Endothelial cell of umbilical vein (primary cell): ENCODE measurements at regions not wholly inside any gene's neighbourhood (a gene's known extent, or its start where the extent isn't known, plus 50 kb on each side); places are given as distances from the start of the nearest gene placed in this dataset.

Experiments used
- BruUV-seq: library from RNA; stranded (reverse); fragments of 400-500 nt; replicated peaks from 2 replicates; lab custom pipeline; 2021; lab: Mats Ljungman, UMichigan
- CTCF ChIA-PET: fragments of 300-600, 350-600 bp; sonication (Branson Sonifier 250); formaldehyde crosslinking; loops from one replicate; lab custom pipeline; 2021; ENCODE audit warnings: antibody characterized with exemption, inconsistent platforms; lab: Charles Lee
- POLR2A ChIA-PET: fragments of 300-600, 350-600 bp; sonication (Branson Sonifier 250); formaldehyde crosslinking; loops from one replicate; lab custom pipeline; 2021; ENCODE audit warnings: antibody characterized with exemption, inconsistent platforms; lab: Charles Lee
- DNase-seq: peaks from one replicate; pipeline ENCODE4 v3.0.0-alpha.2; 2011; ENCODE audit warnings: low read depth, low spot score
- FAIRE-seq: peaks from 2 replicates; lab custom pipeline; 2011; peaks lifted over from hg19 to GRCh38; lab: Jason Lieb, UNC
- H2AFZ ChIP-seq: 2 replicates; pipeline ENCODE4 v1.6.0; 2012; ENCODE audit warnings: low read depth, low read length, control low read depth, inconsistent platforms
- H3K27ac ChIP-seq: 2 replicates; pipeline ENCODE4 v1.5.1; 2011; ENCODE audit warnings: low read depth, mild to moderate bottlenecking, control low read depth, low read length, moderate library complexity; ENCODE audit not compliant: insufficient read depth
- H3K27me3 ChIP-seq, 2 experiments: 2 replicates each; pipeline versions ENCODE4 v1.6.0 to v1.6.1; 2011; ENCODE audit warnings: low read length in 2 of 2, mixed read lengths in 1 of 2; ENCODE audit not compliant: control insufficient read depth in 2 of 2, insufficient read depth in 2 of 2
- H3K36me3 ChIP-seq, 2 experiments: 2 replicates in 1 of 2; 3 replicates in 1 of 2; pipeline ENCODE4 v1.5.1; 2011; ENCODE audit warnings: low read length in 2 of 2, mild to moderate bottlenecking in 1 of 2, moderate library complexity in 1 of 2; ENCODE audit not compliant: control insufficient read depth in 2 of 2, insufficient read depth in 2 of 2; ENCODE audit errors: extremely low read depth in 1 of 2
- H3K4me1 ChIP-seq: 3 replicates; pipeline ENCODE4 v1.5.1; 2011; ENCODE audit warnings: mild to moderate bottlenecking, low read length; ENCODE audit not compliant: control insufficient read depth, insufficient read depth; ENCODE audit errors: extremely low read depth
- H3K4me2 ChIP-seq: 2 replicates; pipeline ENCODE4 v1.6.1; 2011; ENCODE audit warnings: low read length, control low read depth, mixed read lengths; ENCODE audit not compliant: insufficient read depth
- H3K4me3 ChIP-seq, 3 experiments: fragments of 200-600 bp in 1 of 3; sonication (generic), shearing (Covaris generic) in 1 of 3; replicated peaks in 1 of 3; 2 replicates each; pipeline ENCODE4 v1.5.1; 2011 to 2016; ENCODE audit warnings: control low read depth in 3 of 3, low read length in 3 of 3, mild to moderate bottlenecking in 2 of 3, inconsistent platforms in 1 of 3, low read depth in 1 of 3, moderate library complexity in 1 of 3; ENCODE audit not compliant: insufficient read depth in 1 of 3
- H3K79me2 ChIP-seq: 2 replicates; pipeline ENCODE4 v1.6.0; 2012; ENCODE audit warnings: low read length, inconsistent platforms; ENCODE audit not compliant: control insufficient read depth, insufficient read depth
- H3K9ac ChIP-seq: replicated peaks from 2 replicates; pipeline ENCODE3; 2011; ENCODE audit warnings: low read length, control low read depth; ENCODE audit not compliant: insufficient read depth; ENCODE audit errors: extremely low read depth
- H3K9me1 ChIP-seq: replicated peaks from 3 replicates; pipeline ENCODE4 v1.6.0; 2011; ENCODE audit warnings: mild to moderate bottlenecking, low read length; ENCODE audit not compliant: control insufficient read depth, insufficient read depth; ENCODE audit errors: extremely low read depth
- H3K9me3 ChIP-seq: replicated peaks from 2 replicates; pipeline ENCODE4 v1.5.1; 2012; ENCODE audit warnings: low read length, inconsistent platforms; ENCODE audit not compliant: control insufficient read depth, insufficient read depth
- H4K20me1 ChIP-seq: replicated peaks from 2 replicates; pipeline ENCODE3; 2011; ENCODE audit warnings: mild to moderate bottlenecking, low read length; ENCODE audit not compliant: control insufficient read depth, insufficient read depth; ENCODE audit errors: extremely low read depth
- CTCF ChIP-seq, 2 donors: IDR thresholded peaks; 1 replicate in 1 of 2; 2 replicates in 1 of 2; pipeline ENCODE4 v1.5.1; 2011; ENCODE audit warnings: low read length in 2 of 2, mild to moderate bottlenecking in 2 of 2, moderate library complexity in 2 of 2, control low read depth in 1 of 2, inconsistent platforms in 1 of 2, low read depth in 1 of 2; ENCODE audit not compliant: insufficient read depth in 1 of 2; ENCODE audit errors: extremely low read depth in 1 of 2
- EZH2 ChIP-seq: IDR thresholded peaks from 2 replicates; pipeline ENCODE4 v1.6.1; 2012; ENCODE audit warnings: borderline replicate concordance, low read depth, mild to moderate bottlenecking, moderate library complexity, low read length, inconsistent platforms; ENCODE audit not compliant: severe bottlenecking
- FOS ChIP-seq: IDR thresholded peaks from 2 replicates; pipeline ENCODE4 v1.6.1; 2011; ENCODE audit warnings: mild to moderate bottlenecking, low read length, moderate library complexity, borderline replicate concordance; ENCODE audit not compliant: insufficient read depth
- GATA2 ChIP-seq: IDR thresholded peaks from 2 replicates; pipeline ENCODE4 v1.7.0; 2011; ENCODE audit warnings: low read depth, mild to moderate bottlenecking, moderate library complexity, mixed read lengths, low read length; ENCODE audit not compliant: insufficient read length, insufficient read depth
- JUN ChIP-seq: IDR thresholded peaks from 2 replicates; pipeline ENCODE4 v1.6.1; 2011; ENCODE audit warnings: borderline replicate concordance, low read depth; ENCODE audit not compliant: insufficient read length, insufficient read depth
- MAX ChIP-seq: IDR thresholded peaks from 2 replicates; pipeline ENCODE4 v1.6.1; 2011; ENCODE audit not compliant: insufficient read depth, insufficient read length
- MYC ChIP-seq: IDR thresholded peaks from one replicate; pipeline ENCODE4 v1.6.1; 2011; ENCODE audit warnings: mild to moderate bottlenecking, low read depth, low read length
- POLR2A ChIP-seq: IDR thresholded peaks from 2 replicates; pipeline ENCODE4 v1.6.1; 2012; ENCODE audit warnings: low read depth, mild to moderate bottlenecking, control low read depth, low read length
- POLR2AphosphoS5 ChIP-seq: IDR thresholded peaks from 2 replicates; pipeline ENCODE4 v1.6.1; 2012; ENCODE audit warnings: low read depth, mild to moderate bottlenecking, control low read depth, low read length, moderate library complexity; ENCODE audit not compliant: insufficient read depth
- dilution Hi-C: fragments of 300-500 bp; cut with MboI; formaldehyde crosslinking; loops from one replicate; pipeline ENCODE4 v1.15.0; 2019; ENCODE audit warnings: low sequenced_read_pairs; ENCODE audit not compliant: extremely low pct_ligation_motif_present
- intact Hi-C: fragments of 100-400 bp; cut with micrococcal nuclease; formaldehyde crosslinking; loops from one replicate; pipeline ENCODE4 v1.10.0; 2022

- Histone ChIP-seq H3K9me1 (no peaks in the 10 kb centered on the region), H3K27ac (no peak overlapping the region), H3K27me3 (no peaks in the 10 kb centered on the region), H3K79me2 (no peaks in the 10 kb centered on the region), H3K9me3 (no peaks in the 10 kb centered on the region), H2AFZ (no peak overlapping the region), H4K20me1 (no peaks in the 10 kb centered on the region), H3K9ac (no peak overlapping the region), H3K4me2 (no peak overlapping the region), H3K4me1 (no peaks in the 10 kb centered on the region), H3K4me3 (no peak overlapping the region), H3K36me3 (no peaks in the 10 kb centered on the region)
- TF ChIP-seq POLR2A (no peak), JUN (no peak), MAX (no peak), MYC (no peak), EZH2 (no peak), GATA2 (no peak), CTCF (IDR thresholded peaks at IDR 0.05; ENCODE audit: extremely low read depth in 1 of 2, insufficient read depth in 1 of 2, low read depth in 1 of 2, low read length in 2 of 2) (no peak), FOS (no peak), POLR2AphosphoS5 (no peak)
- FAIRE-seq (no peak), DNase-seq (no peak)
- intact Hi-C loops (no loop called here), dilution Hi-C loops (no loop called here)
- no TSS peak for BruUV-seq
- CTCF ChIA-PET, result interaction anchor here (1.3 kb wide), 1 partner anchor 9 kb away, joined by 3 read pairs; no protein-coding TSS in a partner anchor
- POLR2A ChIA-PET, result no interaction called here
Measured at GRCh38 chr13:109976206-109976997, 190.0 kb upstream of the IRS2 start.
